AG10803 (cell line): ENCODE measurements at regions not wholly inside any gene's neighbourhood (a gene's known extent, or its start where the extent isn't known, plus 50 kb on each side); places are given as distances from the start of the nearest gene placed in this dataset.
"Not testable (repeated sequence)": the region's sequence is repeated elsewhere in the genome, so short reads cannot be mapped to it uniquely, and the experiment has no call there.

Experiments
- DNase-seq: peaks from one replicate; pipeline ENCODE4 v3.0.0; 2010; ENCODE audit warnings: low read depth
- H3K4me3 ChIP-seq: 2 replicates; pipeline ENCODE4 v1.5.1; 2011; ENCODE audit warnings: mild to moderate bottlenecking, low read length, control low read depth
- CTCF ChIP-seq: conservative IDR thresholded peaks from 2 replicates; pipeline ENCODE4 v1.5.1; 2011; ENCODE audit warnings: mild to moderate bottlenecking, low read length, control low read depth, inconsistent platforms

GRCh38 chr13:33671560-33671959, 146.4 kb upstream of the RFC3 start:
- no peak for TF ChIP-seq CTCF
- H3K4me3 ChIP-seq, result no peak overlapping the region
- no peak for DNase-seq

GRCh38 chr13:33672022-33672421, 145.9 kb upstream of the RFC3 start:
- H3K4me3 ChIP-seq, DNase-seq: not testable (repeated sequence)

GRCh38 chr13:33676045-33676989, 141.6 kb upstream of the RFC3 start:
- H3K4me3 ChIP-seq, result peak overlapping the region; percentile 61
- peak; percentile 32 for DNase-seq
- 0 out of 2 replicates have a peak, but pooled peaks have one; percentile 1 for TF ChIP-seq CTCF

GRCh38 chr13:33677215-33677614, 140.7 kb upstream of the RFC3 start:
- TF ChIP-seq CTCF, result no peak
- DNase-seq, result no peak
- no peak overlapping the region for H3K4me3 ChIP-seq

GRCh38 chr13:33678084-33678483, 139.9 kb upstream of the RFC3 start:
- no peak for TF ChIP-seq CTCF
- DNase-seq, result no peak
- no peak overlapping the region for H3K4me3 ChIP-seq

- peak; percentile 81 for DNase-seq
- no peak for TF ChIP-seq CTCF
- no peak overlapping the region for H3K4me3 ChIP-seq
These were observed 138.9 kb upstream of the RFC3 start for GRCh38 chr13:33678906-33679657.

- H3K4me3 ChIP-seq, result no peak overlapping the region
- DNase-seq, result no peak
- TF ChIP-seq CTCF, result no peak
These were observed 138.3 kb upstream of the RFC3 start for GRCh38 chr13:33679658-33680012.
